ENCODE measurements at regions not wholly inside any gene's neighbourhood (a gene's known extent, or its start where the extent isn't known, plus 50 kb on each side); places are given as distances from the start of the nearest gene placed in this dataset.

DNA sequence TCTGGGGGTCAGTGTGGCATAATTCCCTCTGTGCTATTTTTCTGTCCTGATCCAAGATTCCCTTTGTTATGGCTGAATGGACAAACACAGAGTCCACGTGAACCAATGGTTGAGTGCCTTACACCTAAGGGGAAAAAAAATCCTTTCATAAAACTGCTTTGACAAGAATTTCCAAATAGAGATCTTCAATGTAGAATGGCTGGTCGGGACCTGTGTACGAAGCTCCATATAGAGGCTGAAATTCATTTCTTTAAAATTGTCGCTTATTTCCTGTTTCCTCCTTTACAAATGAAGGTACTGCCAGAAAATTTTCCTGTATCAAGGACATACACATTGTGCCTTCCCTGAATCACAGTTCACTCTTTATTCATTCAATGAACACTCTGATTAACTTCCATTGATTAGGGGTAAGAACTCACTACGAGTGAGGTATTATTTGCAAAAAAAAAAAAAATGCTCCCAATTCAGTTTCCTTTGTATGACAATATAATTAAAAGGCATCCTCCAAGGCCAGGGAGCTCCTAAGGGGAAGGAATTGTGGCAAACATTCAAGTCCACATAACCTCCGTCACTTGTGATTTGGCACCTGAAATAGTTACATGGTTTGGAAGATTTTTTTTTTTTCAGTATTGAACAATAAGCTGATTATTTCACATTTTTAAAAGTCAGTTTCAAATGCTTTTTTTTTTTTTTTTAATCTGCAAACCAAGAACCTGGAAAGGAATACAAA is 293.8 kb downstream of the MEX3B start:
- Histone ChIP-seq H3K27ac (ENCODE audit: low read depth in 1 of 2, low read length in 2 of 2) (no peak overlapping the region), H3K9me3 (ENCODE audit: control insufficient read depth, low read length) (no peaks in the 10 kb centered on the region), H3K27me3 (ENCODE audit: control insufficient read depth in 1 of 2, insufficient read depth in 2 of 2, low read length in 1 of 2) (no peaks in the 10 kb centered on the region), H3K4me3 (ENCODE audit: low read length in 2 of 2) (no peak overlapping the region), H3K36me3 (ENCODE audit: control insufficient read depth in 1 of 2, insufficient read depth in 2 of 2, low read length in 1 of 2) (no peaks in the 10 kb centered on the region), H3K4me1 (ENCODE audit: control insufficient read depth in 1 of 2, insufficient read depth in 2 of 2, low read length in 2 of 2) (no peaks in the 10 kb centered on the region)
- DNase-seq (no peak), ATAC-seq (ENCODE audit: low FRiP score) (no peak)
- WGBS, 2 donors = 66 to 74% methylated on average over 6 of the region's 6 CpGs
- intact Hi-C loops (cut with DNase I) = no loop called here

DNA sequence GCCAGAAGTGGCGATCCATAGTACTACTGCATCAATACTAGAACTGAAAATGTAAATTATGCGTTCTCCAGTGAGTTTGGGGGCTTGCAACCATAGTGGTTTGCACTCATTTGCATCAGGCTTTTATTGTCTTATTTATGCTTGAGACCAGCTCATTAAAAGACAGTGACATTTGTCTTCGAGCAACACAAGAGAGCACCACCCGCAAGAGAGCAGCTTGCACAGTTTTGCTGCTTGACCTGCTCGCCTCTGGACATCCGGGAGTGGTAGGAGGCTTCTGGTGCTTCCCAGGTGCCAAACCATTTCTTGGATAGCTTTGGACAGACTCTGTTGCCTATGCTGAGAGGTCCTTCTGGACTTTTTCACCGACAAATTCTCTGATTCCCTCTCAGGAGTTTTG is 294.6 kb downstream of the MEX3B start:
- H3K36me3 ChIP-seq (ENCODE audit: control insufficient read depth in 1 of 2, insufficient read depth in 2 of 2, low read length in 1 of 2) = no peaks in the 10 kb centered on the region
- H3K4me1 ChIP-seq (ENCODE audit: control insufficient read depth in 1 of 2, insufficient read depth in 2 of 2, low read length in 2 of 2) = no peaks in the 10 kb centered on the region
- no peak overlapping the region for H3K4me3 ChIP-seq (ENCODE audit: low read length in 2 of 2)
- H3K9me3 ChIP-seq (ENCODE audit: control insufficient read depth, low read length) = no peaks in the 10 kb centered on the region
- intact Hi-C loops (cut with DNase I) = no loop called here
- ATAC-seq (ENCODE audit: low FRiP score) (no peak), DNase-seq (no peak)
- H3K27me3 ChIP-seq (ENCODE audit: control insufficient read depth in 1 of 2, insufficient read depth in 2 of 2, low read length in 1 of 2) = no peaks in the 10 kb centered on the region
- H3K27ac ChIP-seq (ENCODE audit: low read depth in 1 of 2, low read length in 2 of 2) = no peak overlapping the region
- 89 to 93% methylated on average over 7 of the region's 7 CpGs for WGBS, 2 donors

- intact Hi-C loops (cut with DNase I) = loop anchor here in 1 of 2 donors (10.0 kb wide), 1 partner anchor 495 kb away; no protein-coding TSS in a partner anchor
- Histone ChIP-seq H3K27ac (ENCODE audit: low read depth in 1 of 2, low read length in 2 of 2) (no peak overlapping the region), H3K9me3 (ENCODE audit: control insufficient read depth, low read length) (no peaks in the 10 kb centered on the region), H3K4me1 (ENCODE audit: control insufficient read depth in 1 of 2, insufficient read depth in 2 of 2, low read length in 2 of 2) (no peaks in the 10 kb centered on the region), H3K27me3 (ENCODE audit: control insufficient read depth in 1 of 2, insufficient read depth in 2 of 2, low read length in 1 of 2) (no peaks in the 10 kb centered on the region), H3K36me3 (ENCODE audit: control insufficient read depth in 1 of 2, insufficient read depth in 2 of 2, low read length in 1 of 2) (no peaks in the 10 kb centered on the region), H3K4me3 (ENCODE audit: low read length in 2 of 2) (no peak overlapping the region)
- 85% methylated on average over 26 of the region's 26 CpGs for WGBS, 2 donors
- ATAC-seq (ENCODE audit: low FRiP score) (no peak), DNase-seq (no peak)
Observed at GRCh38 chr15:81749716-81750375, 296.0 kb downstream of the MEX3B start.

GRCh38 chr15:81747482-81747881 is 298.3 kb downstream of the MEX3B start:
- H3K36me3 ChIP-seq (ENCODE audit: control insufficient read depth in 1 of 2, insufficient read depth in 2 of 2, low read length in 1 of 2) = no peaks in the 10 kb centered on the region
- no peak overlapping the region for H3K4me3 ChIP-seq (ENCODE audit: low read length in 2 of 2)
- intact Hi-C loops (cut with DNase I) = loop anchor here in 1 of 2 donors (10.0 kb wide), 1 partner anchor 493 kb away; no protein-coding TSS in a partner anchor
- no peaks in the 10 kb centered on the region for H3K4me1 ChIP-seq (ENCODE audit: control insufficient read depth in 1 of 2, insufficient read depth in 2 of 2, low read length in 2 of 2)
- 47 to 50% methylated on average over 2 of the region's 2 CpGs for WGBS, 2 donors
- DNase-seq = no peak
- H3K27ac ChIP-seq (ENCODE audit: low read depth in 1 of 2, low read length in 2 of 2) = no peak overlapping the region
- no peaks in the 10 kb centered on the region for H3K27me3 ChIP-seq (ENCODE audit: control insufficient read depth in 1 of 2, insufficient read depth in 2 of 2, low read length in 1 of 2)
- no peaks in the 10 kb centered on the region for H3K9me3 ChIP-seq (ENCODE audit: control insufficient read depth, low read length)
- ATAC-seq (ENCODE audit: low FRiP score) = no peak

DNA sequence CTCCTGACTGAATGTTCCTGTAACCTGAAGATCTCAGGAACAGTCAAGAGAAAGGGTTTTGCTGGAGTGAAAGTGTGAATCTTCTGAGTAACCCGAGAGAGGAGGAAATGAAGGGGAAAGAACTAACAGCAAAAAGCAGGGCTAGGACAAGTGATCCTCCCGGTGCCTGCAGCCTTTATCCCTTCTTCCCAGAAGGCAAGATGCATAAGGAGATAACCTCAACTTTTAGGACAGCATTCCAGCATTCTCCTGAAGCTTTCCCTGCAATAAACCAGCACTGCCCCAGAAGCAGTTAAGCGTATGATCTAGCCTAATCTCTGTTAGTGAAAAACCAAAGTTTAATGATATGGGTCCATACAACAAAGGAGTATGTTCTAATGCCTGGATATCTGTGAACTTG is 298.8 kb downstream of the MEX3B start:
- intact Hi-C loops (cut with DNase I) = loop anchor here in 1 of 2 donors (10.0 kb wide), 1 partner anchor 492 kb away; no protein-coding TSS in a partner anchor
- Histone ChIP-seq H3K27me3 (ENCODE audit: control insufficient read depth in 1 of 2, insufficient read depth in 2 of 2, low read length in 1 of 2) (no peaks in the 10 kb centered on the region), H3K27ac (ENCODE audit: low read depth in 1 of 2, low read length in 2 of 2) (no peak overlapping the region), H3K4me1 (ENCODE audit: control insufficient read depth in 1 of 2, insufficient read depth in 2 of 2, low read length in 2 of 2) (no peaks in the 10 kb centered on the region), H3K4me3 (ENCODE audit: low read length in 2 of 2) (no peak overlapping the region), H3K9me3 (ENCODE audit: control insufficient read depth, low read length) (no peaks in the 10 kb centered on the region), H3K36me3 (ENCODE audit: control insufficient read depth in 1 of 2, insufficient read depth in 2 of 2, low read length in 1 of 2) (no peaks in the 10 kb centered on the region)
- WGBS, 2 donors = 67 to 79% methylated on average over 3 of the region's 3 CpGs
- ATAC-seq (ENCODE audit: low FRiP score) (no peak), DNase-seq (no peak)

- no peaks in the 10 kb centered on the region for H3K4me1 ChIP-seq (ENCODE audit: control insufficient read depth in 1 of 2, insufficient read depth in 2 of 2, low read length in 2 of 2)
- no peaks in the 10 kb centered on the region for H3K27me3 ChIP-seq (ENCODE audit: control insufficient read depth in 1 of 2, insufficient read depth in 2 of 2, low read length in 1 of 2)
- 94 to 95% methylated on average over 4 of the region's 4 CpGs for WGBS, 2 donors
- H3K27ac ChIP-seq (ENCODE audit: low read depth in 1 of 2, low read length in 2 of 2) = no peak overlapping the region
- H3K9me3 ChIP-seq (ENCODE audit: control insufficient read depth, low read length) = peaks cover 2% of the 10 kb centered on the region
- DNase-seq (no peak), ATAC-seq (ENCODE audit: low FRiP score) (no peak)
- intact Hi-C loops (cut with DNase I) = loop anchor here in 1 of 2 donors (10.0 kb wide), 1 partner anchor 490 kb away; no protein-coding TSS in a partner anchor
- H3K36me3 ChIP-seq (ENCODE audit: control insufficient read depth in 1 of 2, insufficient read depth in 2 of 2, low read length in 1 of 2) = no peaks in the 10 kb centered on the region
- H3K4me3 ChIP-seq (ENCODE audit: low read length in 2 of 2) = no peak overlapping the region
Observed at GRCh38 chr15:81744364-81744763, 301.5 kb downstream of the MEX3B start.

DNA sequence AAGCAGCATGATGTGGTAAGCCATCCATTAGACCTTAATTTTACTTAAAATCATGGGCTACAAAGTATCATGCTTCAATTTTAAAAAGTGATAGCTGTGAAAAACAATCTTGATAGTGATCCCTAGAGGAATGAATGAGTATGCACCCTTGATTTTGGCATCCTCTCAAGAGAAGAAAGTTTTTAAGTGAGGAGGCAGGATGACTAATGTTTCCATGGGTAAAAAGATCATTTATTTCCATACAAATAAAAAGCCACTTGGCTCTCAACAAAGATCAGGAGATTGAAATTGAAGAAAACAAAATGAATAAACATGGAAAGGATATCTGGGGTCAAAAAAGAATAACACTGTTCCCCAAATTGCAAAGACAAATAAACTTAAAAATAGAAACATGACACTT is 305.4 kb downstream of the MEX3B start:
- Histone ChIP-seq H3K27me3 (ENCODE audit: control insufficient read depth in 1 of 2, insufficient read depth in 2 of 2, low read length in 1 of 2) (no peaks in the 10 kb centered on the region), H3K27ac (ENCODE audit: low read depth in 1 of 2, low read length in 2 of 2) (no peak overlapping the region), H3K9me3 (ENCODE audit: control insufficient read depth, low read length) (peaks cover 2% of the 10 kb centered on the region), H3K4me3 (ENCODE audit: low read length in 2 of 2) (no peak overlapping the region), H3K4me1 (ENCODE audit: control insufficient read depth in 1 of 2, insufficient read depth in 2 of 2, low read length in 2 of 2) (no peaks in the 10 kb centered on the region), H3K36me3 (ENCODE audit: control insufficient read depth in 1 of 2, insufficient read depth in 2 of 2, low read length in 1 of 2) (no peaks in the 10 kb centered on the region)
- intact Hi-C loops (cut with DNase I) = loop anchor here in 1 of 2 donors (10.0 kb wide), 1 partner anchor 486 kb away; no protein-coding TSS in a partner anchor
- no peak for ATAC-seq (ENCODE audit: low FRiP score)
- DNase-seq = no peak

GRCh38 chr15:81729340-81729739 is 316.5 kb downstream of the MEX3B start:
- Histone ChIP-seq H3K9me3 (ENCODE audit: control insufficient read depth, low read length) (no peaks in the 10 kb centered on the region), H3K36me3 (ENCODE audit: control insufficient read depth in 1 of 2, insufficient read depth in 2 of 2, low read length in 1 of 2) (no peaks in the 10 kb centered on the region), H3K4me3 (ENCODE audit: low read length in 2 of 2) (no peak overlapping the region), H3K4me1 (ENCODE audit: control insufficient read depth in 1 of 2, insufficient read depth in 2 of 2, low read length in 2 of 2) (no peaks in the 10 kb centered on the region), H3K27ac (ENCODE audit: low read depth in 1 of 2, low read length in 2 of 2) (no peak overlapping the region), H3K27me3 (ENCODE audit: control insufficient read depth in 1 of 2, insufficient read depth in 2 of 2, low read length in 1 of 2) (no peaks in the 10 kb centered on the region)
- DNase-seq (no peak), ATAC-seq (ENCODE audit: low FRiP score) (no peak)
- 39 to 58% methylated on average over 3 of the region's 3 CpGs for WGBS, 2 donors
- intact Hi-C loops (cut with DNase I) = no loop called here

DNA sequence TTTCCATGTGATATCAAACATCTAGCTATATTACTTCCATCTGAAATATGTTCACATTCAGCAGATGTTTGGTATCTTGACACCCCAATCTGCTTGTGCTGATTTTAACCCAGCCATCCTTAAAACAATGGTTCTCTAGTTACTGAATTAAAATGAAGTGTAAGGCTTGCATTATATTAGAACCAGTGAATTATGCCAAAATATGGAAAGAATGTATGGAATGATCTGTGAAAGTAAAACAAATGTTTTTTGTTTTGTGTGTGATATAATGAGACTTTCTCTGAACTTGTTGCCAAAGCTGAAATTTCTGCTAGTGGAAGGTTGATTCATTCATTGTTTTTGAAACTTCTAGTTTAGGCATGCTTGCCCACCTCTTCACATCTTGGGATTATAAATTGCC is 317.1 kb downstream of the MEX3B start:
- ATAC-seq (ENCODE audit: low FRiP score) (no peak), DNase-seq (no peak)
- Histone ChIP-seq H3K36me3 (ENCODE audit: control insufficient read depth in 1 of 2, insufficient read depth in 2 of 2, low read length in 1 of 2) (no peaks in the 10 kb centered on the region), H3K4me3 (ENCODE audit: low read length in 2 of 2) (no peak overlapping the region), H3K27me3 (ENCODE audit: control insufficient read depth in 1 of 2, insufficient read depth in 2 of 2, low read length in 1 of 2) (no peaks in the 10 kb centered on the region), H3K9me3 (ENCODE audit: control insufficient read depth, low read length) (no peaks in the 10 kb centered on the region), H3K4me1 (ENCODE audit: control insufficient read depth in 1 of 2, insufficient read depth in 2 of 2, low read length in 2 of 2) (no peaks in the 10 kb centered on the region), H3K27ac (ENCODE audit: low read depth in 1 of 2, low read length in 2 of 2) (no peak overlapping the region)
- intact Hi-C loops (cut with DNase I) = no loop called here
